ENCODE measurements at regions not wholly inside any gene's neighbourhood (a gene's known extent, or its start where the extent isn't known, plus 50 kb on each side); places are given as distances from the start of the nearest gene placed in this dataset.

DNA sequence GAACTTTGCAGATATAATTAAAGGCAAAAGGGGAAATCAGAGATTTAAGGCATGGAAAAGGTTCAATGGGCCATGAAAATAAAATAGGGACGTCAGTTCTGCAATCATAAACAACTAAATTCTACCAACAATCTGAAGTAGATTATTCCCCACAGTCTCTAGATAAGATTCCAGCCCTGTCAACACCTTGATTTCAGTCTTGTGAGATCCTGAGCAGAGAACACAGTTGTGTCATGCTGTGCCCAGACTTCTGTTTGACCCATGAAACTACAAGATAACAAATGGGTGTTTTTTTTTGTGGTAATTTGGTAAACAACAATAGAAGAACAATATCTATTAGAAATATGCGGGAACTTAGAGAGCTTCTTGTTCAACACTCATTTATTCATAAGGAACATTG lies 66.2 kb upstream of the RIT2 start:
- no peaks in the 10 kb centered on the region for H3K79me2 ChIP-seq (ENCODE audit: control insufficient read depth in 1 of 2, insufficient read depth in 2 of 2, low read length in 2 of 2)
- no peak for FAIRE-seq
- no peak overlapping the region for H3K18ac ChIP-seq (ENCODE audit: extremely low read depth, low read length)
- ChIA-PET POLR2A (ENCODE audit: partially characterized antibody) (no interaction called here), CTCF (ENCODE audit: partially characterized antibody) (interaction anchor here (2.2 kb wide), 1 partner anchor 11 kb away, joined by 8 read pairs; no protein-coding TSS in a partner anchor)
- H3K79me1 ChIP-seq (ENCODE audit: low read depth, low read length), result no peaks in the 10 kb centered on the region
- DNase-seq (ENCODE audit: low read depth in 1 of 2, low spot score in 2 of 2), result no peak
- no peak overlapping the region for H4K91ac ChIP-seq (replicated peaks; ENCODE audit: insufficient read length, low read length)
- H3K9me3 ChIP-seq (ENCODE audit: insufficient read depth in 2 of 2, low read depth in 1 of 2, low read length in 1 of 2), result no peaks in the 10 kb centered on the region
- H2BK15ac ChIP-seq (ENCODE audit: low read length), result no peak overlapping the region
- no peak overlapping the region for H2BK5ac ChIP-seq (ENCODE audit: low read depth, low read length)
- no peak overlapping the region for H2BK12ac ChIP-seq (ENCODE audit: low read depth, low read length)
- no peaks in the 10 kb centered on the region; the same call in 1 of the 2 replicates for H3K23me2 ChIP-seq (ENCODE audit: low read depth, low read length)
- no peak overlapping the region for H2BK20ac ChIP-seq (ENCODE audit: low read length)
- WGBS, 2 experiments (ENCODE audit: extremely low coverage in 1 of 2, insufficient coverage in 1 of 2, insufficient read length in 1 of 2, insufficient replicate concordance in 2 of 2, low coverage in 1 of 2, low lambda C conversion rate in 2 of 2, missing lambda C conversion rate in 1 of 2), result 68% methylated on average over 2 of the region's 2 CpGs; no CpG with 5 or more reads in 1 of the 2 experiments
- H3K14ac ChIP-seq (ENCODE audit: insufficient read length), result no peak overlapping the region
- H3K36me3 ChIP-seq (ENCODE audit: control insufficient read depth in 2 of 4, insufficient read depth in 4 of 4, low read length in 3 of 4), result no peaks in the 10 kb centered on the region
- no peak overlapping the region for H3K23ac ChIP-seq (ENCODE audit: insufficient read length)
- H3K9ac ChIP-seq (replicated peaks in 1 of 4; ENCODE audit: extremely low read depth in 1 of 4, low read depth in 3 of 4, low read length in 3 of 4), result no peak overlapping the region
- H2AK5ac ChIP-seq (ENCODE audit: low read depth, low read length), result no peak overlapping the region
- H3K27me3 ChIP-seq (replicated peaks in 1 of 4; ENCODE audit: control insufficient read depth in 3 of 4, extremely low read depth in 1 of 4, insufficient read depth in 3 of 4, low read length in 3 of 4), result no peaks in the 10 kb centered on the region
- H3K4me1 ChIP-seq (replicated peaks in 1 of 4; ENCODE audit: control insufficient read depth in 3 of 4, insufficient read depth in 4 of 4, low read length in 3 of 4), result no peaks in the 10 kb centered on the region
- H4K8ac ChIP-seq (ENCODE audit: extremely low read depth, insufficient read depth, low read length), result no peak overlapping the region
- no peak overlapping the region for H3K27ac ChIP-seq (ENCODE audit: low read depth, low read length)
- H4K20me1 ChIP-seq (replicated peaks in 1 of 2; ENCODE audit: control insufficient read depth in 1 of 2, insufficient read depth in 2 of 2, low read length in 2 of 2), result no peaks in the 10 kb centered on the region
- no peak overlapping the region for H3K4me2 ChIP-seq (ENCODE audit: insufficient read depth in 1 of 2, low read depth in 2 of 2, low read length in 2 of 2)
- H3K56ac ChIP-seq (replicated peaks; ENCODE audit: insufficient read length, low read depth, low read length), result no peak overlapping the region
- no peak overlapping the region for H4K5ac ChIP-seq (ENCODE audit: insufficient read length, low read depth, low read length)
- H3K4ac ChIP-seq (replicated peaks; ENCODE audit: insufficient read length, low read depth, low read length), result no peak overlapping the region
- H3K4me3 ChIP-seq (ENCODE audit: extremely low read depth in 1 of 4, insufficient read depth in 2 of 4, low read depth in 3 of 4, low read length in 4 of 4), result no peak overlapping the region
- H2BK120ac ChIP-seq (replicated peaks; ENCODE audit: low read depth, low read length), result no peak overlapping the region
- H2AFZ ChIP-seq (ENCODE audit: low read length), result no peak overlapping the region
- TF ChIP-seq RXRA (IDR thresholded peaks at IDR 0.05; ENCODE audit: insufficient read depth, low read depth, low read length), result no peak

Measured in H1 (cell line).